HUES64 (cell line): ENCODE measurements at regions not wholly inside any gene's neighbourhood (a gene's known extent, or its start where the extent isn't known, plus 50 kb on each side); places are given as distances from the start of the nearest gene placed in this dataset.
"Not testable (repeated sequence)": the region's sequence is repeated elsewhere in the genome, so short reads cannot be mapped to it uniquely, and the experiment has no call there.

Experiments used
- H3K27ac ChIP-seq: 2 replicates; pipeline ENCODE4 v1.7.0; 2013; ENCODE audit warnings: low read depth, low read length, inconsistent platforms
- H3K27me3 ChIP-seq: 2 replicates; pipeline ENCODE4 v1.6.1; 2013; ENCODE audit warnings: mild to moderate bottlenecking, low read length; ENCODE audit not compliant: insufficient read depth
- H3K36me3 ChIP-seq: 2 replicates; pipeline ENCODE4 v1.6.1; 2013; ENCODE audit warnings: mild to moderate bottlenecking, low read length; ENCODE audit not compliant: insufficient read depth
- H3K4me1 ChIP-seq: 2 replicates; pipeline ENCODE4 v1.6.1; 2013; ENCODE audit warnings: mild to moderate bottlenecking, low read length, moderate library complexity; ENCODE audit not compliant: insufficient read depth
- H3K4me3 ChIP-seq: 2 replicates; pipeline ENCODE4 v1.5.1; 2013; ENCODE audit warnings: mild to moderate bottlenecking, low read length, moderate library complexity
- H3K9ac ChIP-seq: 2 replicates; pipeline ENCODE4 v1.6.1; 2013; ENCODE audit warnings: mild to moderate bottlenecking, low read depth, low read length
- H3K9me3 ChIP-seq: 2 replicates; pipeline ENCODE4 v1.6.1; 2013; ENCODE audit warnings: low read depth, low read length; ENCODE audit not compliant: insufficient read depth
- WGBS: fragments of 150-250, 120-280 bp; methylation state at CpG from one replicate; pipeline ENCODE4 v1.1.7; 2013; ENCODE audit warnings: missing lambda C conversion rate; 5-methylcytosine and 5-hydroxymethylcytosine counted together

DNA sequence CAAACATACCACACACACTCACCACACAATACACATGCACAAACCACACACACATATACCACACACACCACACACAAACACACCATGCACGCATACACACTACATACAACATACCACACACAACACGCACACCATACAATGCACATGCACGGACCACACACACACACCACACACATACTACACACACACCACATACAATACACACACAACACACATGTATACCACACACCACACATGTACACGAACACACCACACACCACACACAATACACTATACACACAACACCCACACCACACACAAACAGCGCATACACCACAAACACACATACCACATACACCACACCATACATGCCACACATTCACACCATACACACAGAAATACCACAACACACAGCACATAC, 480.3 kb downstream of the DIRAS2 start:
- Histone ChIP-seq H3K9ac (no peak overlapping the region), H3K27ac (no peak overlapping the region), H3K4me1 (no peaks in the 10 kb centered on the region), H3K27me3 (no peaks in the 10 kb centered on the region), H3K9me3 (no peaks in the 10 kb centered on the region), H3K4me3 (no peak overlapping the region), H3K36me3 (no peaks in the 10 kb centered on the region)
- 96% methylated on average over 5 of the region's 5 CpGs for WGBS

DNA sequence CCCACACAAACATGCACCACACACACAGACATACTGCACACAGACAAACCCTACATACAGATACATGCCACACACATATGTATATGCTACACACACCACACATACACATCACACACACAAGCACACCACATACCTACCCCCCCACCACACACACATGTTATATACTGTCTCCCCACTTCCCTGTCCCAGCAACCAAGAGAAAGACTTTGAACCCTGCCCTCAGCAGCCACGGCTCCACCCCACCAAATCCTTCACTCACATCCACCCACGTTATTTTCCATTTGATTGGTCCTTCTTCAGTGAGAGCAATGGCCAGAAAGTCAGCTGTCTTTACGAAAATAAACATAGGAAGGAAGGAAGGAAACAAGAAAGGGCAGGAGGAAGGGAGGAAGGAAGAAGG, 479.8 kb downstream of the DIRAS2 start:
- H3K4me1 ChIP-seq, result no peaks in the 10 kb centered on the region
- no peaks in the 10 kb centered on the region for H3K9me3 ChIP-seq
- no peaks in the 10 kb centered on the region for H3K36me3 ChIP-seq
- no peaks in the 10 kb centered on the region for H3K27me3 ChIP-seq
- H3K9ac ChIP-seq, result no peak overlapping the region
- no peak overlapping the region for H3K27ac ChIP-seq
- H3K4me3 ChIP-seq, result no peak overlapping the region
- 87% methylated on average over 3 of the region's 3 CpGs for WGBS

DNA sequence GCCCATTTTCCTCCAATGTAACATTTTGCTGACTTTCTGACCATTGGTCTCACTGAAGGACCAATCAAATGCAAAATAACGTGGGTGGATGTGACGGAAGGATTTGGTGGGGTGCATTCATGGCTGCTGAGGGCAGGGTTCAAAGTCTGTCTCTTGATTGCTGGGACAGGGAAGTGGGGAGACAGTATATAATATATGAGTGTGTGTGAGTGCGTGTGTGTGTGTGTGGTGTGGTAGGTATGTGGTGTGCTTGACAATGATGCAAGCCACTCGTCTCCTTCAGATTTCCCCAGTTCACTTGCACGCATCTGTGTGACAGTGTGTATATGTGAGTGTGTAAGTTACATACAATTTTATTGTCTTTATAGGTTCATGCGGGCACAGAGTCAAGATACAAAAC, 477.3 kb downstream of the DIRAS2 start:
- Histone ChIP-seq H3K27me3 (no peaks in the 10 kb centered on the region), H3K4me1 (no peaks in the 10 kb centered on the region), H3K9me3 (no peaks in the 10 kb centered on the region), H3K9ac (no peak overlapping the region), H3K27ac (no peak overlapping the region), H3K36me3 (no peaks in the 10 kb centered on the region), H3K4me3 (no peak overlapping the region)
- WGBS, result 92% methylated on average over 6 of the region's 6 CpGs

DNA sequence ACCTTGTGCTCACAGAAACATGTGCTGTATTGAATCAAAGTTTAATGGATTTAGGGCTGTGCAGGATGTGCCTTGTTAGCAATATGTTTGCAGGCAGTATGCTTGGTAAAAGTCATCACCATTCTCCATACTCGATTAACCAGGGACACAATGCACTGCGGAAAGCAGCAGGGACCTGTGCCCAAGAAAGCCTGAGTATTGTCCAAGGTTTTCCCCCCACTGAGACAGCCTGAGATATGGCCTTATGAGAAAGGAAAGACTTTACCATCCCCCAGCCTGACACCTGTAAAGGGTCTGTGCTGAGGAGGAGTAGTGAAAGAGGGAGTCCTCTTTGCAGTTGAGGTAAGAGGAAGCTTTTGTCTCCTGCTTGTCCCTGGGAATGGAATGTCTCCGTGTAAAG, 476.2 kb downstream of the DIRAS2 start:
- WGBS, result 49% methylated on average over 3 of the region's 3 CpGs
- H3K9me3 ChIP-seq, H3K4me3 ChIP-seq, H3K9ac ChIP-seq, H3K27ac ChIP-seq, H3K4me1 ChIP-seq, H3K36me3 ChIP-seq, H3K27me3 ChIP-seq: not testable (repeated sequence)

DNA sequence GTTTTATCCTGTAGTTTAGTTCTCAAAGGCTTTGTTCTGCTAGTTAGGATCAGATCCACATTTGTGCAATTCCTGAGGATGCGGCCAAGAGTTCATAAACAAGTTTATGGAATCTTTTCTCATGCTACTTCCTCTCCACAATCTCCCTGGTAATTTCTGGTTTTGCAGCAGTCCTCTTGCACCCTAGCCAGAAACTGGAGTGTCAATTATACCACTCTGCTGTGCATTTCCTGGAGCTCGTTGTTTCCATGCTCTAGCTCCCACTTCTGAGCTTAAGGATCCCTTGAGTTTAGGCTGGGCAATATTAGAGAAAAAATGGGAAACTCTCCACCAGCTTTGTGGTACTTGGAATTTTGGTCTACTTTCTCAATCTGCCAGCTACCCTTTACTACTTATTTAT, 474.7 kb downstream of the DIRAS2 start:
- H3K27ac ChIP-seq, result no peak overlapping the region
- no peaks in the 10 kb centered on the region for H3K27me3 ChIP-seq
- no peaks in the 10 kb centered on the region for H3K4me1 ChIP-seq

DNA sequence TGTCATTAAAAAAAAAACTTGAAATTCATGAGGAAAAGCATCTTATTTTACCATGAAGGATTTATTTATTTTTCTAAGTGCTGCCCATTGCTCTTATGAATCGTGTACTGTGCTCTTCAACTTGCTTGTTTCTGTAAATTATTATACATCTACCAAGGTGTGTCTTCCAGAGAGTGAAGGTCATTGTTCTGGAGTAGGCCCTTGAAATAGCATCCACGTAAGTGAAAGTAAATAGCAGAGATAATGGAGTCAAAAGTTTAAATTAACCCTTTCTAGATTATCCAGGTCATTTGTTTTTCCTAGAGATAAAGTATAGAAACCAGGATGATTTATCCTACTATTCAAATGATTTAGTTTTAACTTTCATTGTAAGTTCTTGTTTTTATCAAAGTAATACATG, 473.1 kb downstream of the DIRAS2 start:
- no peaks in the 10 kb centered on the region for H3K36me3 ChIP-seq
- H3K9ac ChIP-seq, result no peak overlapping the region
- peaks cover 2% of the 10 kb centered on the region; the same call in 1 of the 2 replicates for H3K9me3 ChIP-seq
- H3K4me3 ChIP-seq, result no peak overlapping the region
- no peak overlapping the region for H3K27ac ChIP-seq
- no peaks in the 10 kb centered on the region for H3K27me3 ChIP-seq
- H3K4me1 ChIP-seq, result no peaks in the 10 kb centered on the region
- 80% methylated on average over 1 of the region's 2 CpGs for WGBS

More for the DNA sequence above, 474.7 kb downstream of the DIRAS2 start:
- Histone ChIP-seq H3K9ac (no peak overlapping the region), H3K9me3 (peaks cover 2% of the 10 kb centered on the region; the same call in 1 of the 2 replicates), H3K36me3 (no peaks in the 10 kb centered on the region), H3K4me3 (no peak overlapping the region)
- WGBS, result 86% methylated on average over 2 of the region's 2 CpGs

DNA sequence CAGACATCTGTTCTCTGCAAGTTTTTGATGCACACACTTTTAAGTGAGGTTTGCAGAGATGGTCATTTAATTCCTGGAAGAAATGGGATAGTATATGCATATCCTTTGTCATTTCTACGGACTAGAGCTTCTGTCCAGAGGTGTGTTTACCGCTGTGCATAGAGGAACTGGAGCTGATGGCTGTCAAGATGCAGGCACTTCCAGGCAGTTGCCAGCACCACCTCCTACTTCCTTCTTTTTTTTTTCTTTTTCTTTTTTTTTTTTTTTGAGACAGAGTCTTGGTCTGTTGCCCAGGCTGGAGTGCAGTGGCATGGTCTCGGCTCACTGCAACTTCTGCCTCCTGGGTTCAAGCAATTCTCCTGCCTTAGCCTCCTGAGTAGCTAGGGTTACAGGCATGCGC, 468.7 kb downstream of the DIRAS2 start:
- not testable (repeated sequence) for H3K9me3 ChIP-seq, H3K4me3 ChIP-seq, H3K36me3 ChIP-seq

DNA sequence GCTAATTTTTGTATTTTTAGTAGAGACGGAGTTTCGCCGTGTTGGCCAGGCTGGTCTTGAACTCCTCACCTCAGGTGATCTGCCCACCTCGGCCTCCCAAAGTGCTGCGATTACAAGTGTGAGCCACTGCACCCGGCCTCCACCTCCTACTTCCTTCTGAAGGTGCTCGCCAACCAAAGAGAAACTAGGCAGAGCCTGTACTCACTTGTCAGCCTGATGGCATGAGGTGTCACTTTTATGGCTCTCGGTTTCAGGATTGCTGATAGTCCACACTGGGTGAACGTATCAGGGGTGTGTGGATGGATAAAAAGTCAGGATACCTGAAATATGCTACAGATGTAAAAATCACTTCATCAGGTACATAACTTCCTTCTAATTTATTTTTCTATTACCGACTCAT, 468.3 kb downstream of the DIRAS2 start:
- H3K4me1 ChIP-seq, H3K27me3 ChIP-seq, H3K36me3 ChIP-seq, H3K9ac ChIP-seq, H3K27ac ChIP-seq, H3K9me3 ChIP-seq, H3K4me3 ChIP-seq: not testable (repeated sequence)
- WGBS, result 94% methylated on average over 10 of the region's 10 CpGs

More for the DNA sequence above, 468.7 kb downstream of the DIRAS2 start:
- H3K9ac ChIP-seq, H3K27ac ChIP-seq, H3K4me1 ChIP-seq, H3K27me3 ChIP-seq: not testable (repeated sequence)
- 95% methylated on average over 4 of the region's 4 CpGs for WGBS

DNA sequence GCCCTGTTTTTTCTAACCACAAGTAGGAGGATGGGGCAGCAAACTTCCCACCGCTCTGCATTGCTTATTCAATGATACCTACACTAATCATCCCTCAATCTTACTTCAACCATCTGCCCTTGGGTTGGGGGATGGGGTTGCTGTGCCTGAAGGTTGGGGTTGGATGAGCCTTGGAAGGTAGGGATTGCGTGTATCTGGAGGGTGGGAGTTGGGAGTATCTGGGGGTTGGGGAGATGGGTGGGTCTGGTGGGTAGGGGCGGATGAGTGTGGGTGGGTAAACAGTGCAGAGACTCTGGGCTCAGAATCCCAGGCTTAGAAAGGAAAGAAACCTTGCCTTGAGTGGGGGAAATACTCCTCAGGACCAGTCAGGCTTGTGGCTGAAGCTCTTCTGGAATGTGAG, 467.4 kb downstream of the DIRAS2 start:
- H3K9me3 ChIP-seq, result peaks cover 2% of the 10 kb centered on the region; the same call in 1 of the 2 replicates
- no peak overlapping the region for H3K4me3 ChIP-seq
- WGBS, result 96% methylated on average over 3 of the region's 3 CpGs
- H3K27me3 ChIP-seq, result no peaks in the 10 kb centered on the region
- no peak overlapping the region for H3K27ac ChIP-seq
- H3K9ac ChIP-seq, result no peak overlapping the region
- H3K4me1 ChIP-seq, result no peaks in the 10 kb centered on the region
- no peaks in the 10 kb centered on the region for H3K36me3 ChIP-seq

DNA sequence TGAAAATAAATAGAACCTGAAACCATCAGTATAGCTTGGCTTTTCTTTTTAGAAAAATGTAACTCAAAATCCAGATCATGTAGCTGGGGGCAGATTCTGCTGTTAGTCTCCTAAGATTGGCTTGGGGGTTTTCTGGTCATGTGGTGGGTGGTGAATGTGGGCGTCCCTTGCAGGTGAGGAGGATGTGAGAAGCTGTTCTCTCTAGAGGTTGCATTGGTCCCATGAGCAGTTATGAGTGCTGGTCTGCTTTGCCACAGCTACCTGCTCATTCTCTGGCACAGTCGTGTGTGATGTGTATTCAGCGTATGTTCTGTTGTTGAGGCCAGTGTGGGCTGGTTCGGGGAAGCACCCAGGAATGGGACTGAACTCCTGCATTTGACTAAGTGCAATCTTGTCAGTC, 466.8 kb downstream of the DIRAS2 start:
- H3K9ac ChIP-seq, result no peak overlapping the region
- no peak overlapping the region for H3K27ac ChIP-seq
- no peaks in the 10 kb centered on the region for H3K36me3 ChIP-seq
- no peak overlapping the region for H3K4me3 ChIP-seq
- no peaks in the 10 kb centered on the region for H3K27me3 ChIP-seq
- peaks cover under 1% of the 10 kb centered on the region; the same call in 1 of the 2 replicates for H3K9me3 ChIP-seq
- WGBS, result 93% methylated on average over 4 of the region's 4 CpGs
- H3K4me1 ChIP-seq, result no peaks in the 10 kb centered on the region

DNA sequence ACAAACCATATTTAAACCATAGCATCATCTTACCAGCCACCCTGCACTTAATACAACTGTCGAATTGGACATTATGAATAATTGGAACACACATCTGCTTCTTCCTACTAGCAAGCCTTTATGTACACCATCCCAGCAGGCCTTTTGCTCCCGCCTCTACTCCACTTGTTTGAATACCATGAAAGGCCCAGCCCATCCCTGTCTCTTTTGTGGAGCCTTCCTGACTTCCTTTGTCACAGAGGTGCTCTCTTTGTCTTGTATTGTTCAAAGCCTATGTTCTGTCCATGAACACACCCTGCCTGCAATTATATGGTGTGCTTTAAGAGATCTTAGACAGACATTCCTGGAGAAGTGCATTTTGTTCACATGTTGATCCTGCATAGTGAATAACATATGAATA, 465.7 kb downstream of the DIRAS2 start:
- H3K27me3 ChIP-seq, result no peaks in the 10 kb centered on the region
- no peaks in the 10 kb centered on the region for H3K9me3 ChIP-seq
- no peaks in the 10 kb centered on the region for H3K4me1 ChIP-seq
- H3K36me3 ChIP-seq, result no peaks in the 10 kb centered on the region
- H3K27ac ChIP-seq, result no peak overlapping the region
- WGBS, result 91% methylated on average over 2 of the region's 2 CpGs
- no peak overlapping the region for H3K9ac ChIP-seq
- no peak overlapping the region for H3K4me3 ChIP-seq

DNA sequence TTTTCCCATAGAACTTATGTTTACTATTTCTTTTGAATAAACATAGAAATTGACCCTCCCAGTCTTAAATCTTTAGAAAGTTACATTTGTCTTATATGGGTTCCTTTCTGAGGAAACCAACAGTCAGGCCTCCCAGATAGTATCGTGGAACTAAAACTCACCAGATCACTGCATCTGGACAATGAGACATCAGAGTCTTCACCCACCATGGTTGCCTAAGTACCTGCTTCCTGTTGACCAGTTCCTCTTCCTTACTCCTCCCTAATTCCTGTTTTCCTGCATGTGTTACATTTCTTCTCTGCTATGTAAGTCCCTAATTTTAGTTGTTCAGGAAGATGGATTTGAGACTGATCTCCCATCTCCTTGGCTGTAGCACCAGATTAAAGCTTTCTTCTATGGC, 462.2 kb downstream of the DIRAS2 start:
- Histone ChIP-seq H3K4me3 (no peak overlapping the region), H3K4me1 (no peaks in the 10 kb centered on the region), H3K36me3 (no peaks in the 10 kb centered on the region), H3K27ac (no peak overlapping the region), H3K9ac (no peak overlapping the region), H3K27me3 (no peaks in the 10 kb centered on the region), H3K9me3 (no peaks in the 10 kb centered on the region)
- 93% methylated on average over 1 of the region's 1 CpG for WGBS
